ENCODE measurements at regions not wholly inside any gene's neighbourhood (a gene's known extent, or its start where the extent isn't known, plus 50 kb on each side); places are given as distances from the start of the nearest gene placed in this dataset.

DNA sequence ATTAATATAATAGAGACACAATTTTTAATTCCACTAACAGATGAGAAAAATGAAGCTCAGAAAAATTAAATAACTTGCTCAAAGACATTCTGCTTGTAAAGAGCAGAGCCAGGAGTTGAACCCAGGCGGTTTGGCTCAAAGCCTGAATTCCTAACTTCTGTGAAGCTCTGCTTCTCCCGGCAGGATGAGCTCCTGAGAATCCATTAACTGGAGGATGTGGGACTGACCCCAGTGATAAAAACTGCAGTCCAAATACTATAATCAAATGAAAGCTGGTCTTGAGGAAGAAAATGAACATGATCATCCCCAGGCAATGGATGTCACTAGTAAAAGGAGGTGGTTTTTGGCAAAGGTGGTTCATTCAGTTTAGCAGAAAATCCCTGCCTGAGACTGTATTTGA is 898.2 kb downstream of the CCSER2 start:
- intact Hi-C loops (cut with DNase I): no loop called here
- ATAC-seq (no peak), DNase-seq (no peak)
- Histone ChIP-seq H3K4me3 (no peak overlapping the region), H3K4me1 (no peaks in the 10 kb centered on the region), H3K36me3 (no peaks in the 10 kb centered on the region), H3K27me3 (no peaks in the 10 kb centered on the region), H3K27ac (no peak overlapping the region), H3K9me3 (no peaks in the 10 kb centered on the region)
- 57 to 67% methylated on average over 2 of the region's 2 CpGs for WGBS, 2 donors
- TF ChIP-seq, protein P1, sequence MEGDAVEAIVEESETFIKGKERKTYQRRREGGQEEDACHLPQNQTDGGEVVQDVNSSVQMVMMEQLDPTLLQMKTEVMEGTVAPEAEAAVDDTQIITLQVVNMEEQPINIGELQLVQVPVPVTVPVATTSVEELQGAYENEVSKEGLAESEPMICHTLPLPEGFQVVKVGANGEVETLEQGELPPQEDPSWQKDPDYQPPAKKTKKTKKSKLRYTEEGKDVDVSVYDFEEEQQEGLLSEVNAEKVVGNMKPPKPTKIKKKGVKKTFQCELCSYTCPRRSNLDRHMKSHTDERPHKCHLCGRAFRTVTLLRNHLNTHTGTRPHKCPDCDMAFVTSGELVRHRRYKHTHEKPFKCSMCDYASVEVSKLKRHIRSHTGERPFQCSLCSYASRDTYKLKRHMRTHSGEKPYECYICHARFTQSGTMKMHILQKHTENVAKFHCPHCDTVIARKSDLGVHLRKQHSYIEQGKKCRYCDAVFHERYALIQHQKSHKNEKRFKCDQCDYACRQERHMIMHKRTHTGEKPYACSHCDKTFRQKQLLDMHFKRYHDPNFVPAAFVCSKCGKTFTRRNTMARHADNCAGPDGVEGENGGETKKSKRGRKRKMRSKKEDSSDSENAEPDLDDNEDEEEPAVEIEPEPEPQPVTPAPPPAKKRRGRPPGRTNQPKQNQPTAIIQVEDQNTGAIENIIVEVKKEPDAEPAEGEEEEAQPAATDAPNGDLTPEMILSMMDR (IDR thresholded peaks at IDR 0.05): no peak

GRCh38 chr10:85228726-85229125 is 900.3 kb downstream of the CCSER2 start:
- TF ChIP-seq, protein P1 (IDR thresholded peaks at IDR 0.05): no peak
- intact Hi-C loops (cut with DNase I): no loop called here
- Histone ChIP-seq H3K4me1 (no peaks in the 10 kb centered on the region), H3K27me3 (no peaks in the 10 kb centered on the region), H3K9me3 (no peaks in the 10 kb centered on the region), H3K27ac (no peak overlapping the region), H3K4me3 (no peak overlapping the region), H3K36me3 (no peaks in the 10 kb centered on the region)
- 92 to 96% methylated on average over 1 of the region's 1 CpG for WGBS, 2 donors
- no peak for ATAC-seq
- no peak for DNase-seq

GRCh38 chr10:85231534-85232270 is 903.3 kb downstream of the CCSER2 start:
- DNase-seq (no peak), ATAC-seq (no peak)
- no peaks in the 10 kb centered on the region for H3K9me3 ChIP-seq
- H3K27ac ChIP-seq: no peak overlapping the region
- TF ChIP-seq, protein P1 (IDR thresholded peaks at IDR 0.05): no peak
- no peaks in the 10 kb centered on the region for H3K36me3 ChIP-seq
- intact Hi-C loops (cut with DNase I): no loop called here
- no peaks in the 10 kb centered on the region for H3K27me3 ChIP-seq
- no peaks in the 10 kb centered on the region for H3K4me1 ChIP-seq
- 71 to 89% methylated on average over 3 of the region's 3 CpGs for WGBS, 2 donors
- no peak overlapping the region for H3K4me3 ChIP-seq

- Histone ChIP-seq H3K36me3 (no peaks in the 10 kb centered on the region), H3K4me3 (no peak overlapping the region), H3K27ac (no peak overlapping the region), H3K27me3 (peaks cover 0 to 6% (median 0%) of the 10 kb centered on the region in 7 donors), H3K9me3 (no peaks in the 10 kb centered on the region), H3K4me1 (no peaks in the 10 kb centered on the region)
- DNase-seq (no peak), ATAC-seq (no peak)
- intact Hi-C loops (cut with DNase I): no loop called here
- 63 to 75% methylated on average over 2 of the region's 2 CpGs for WGBS, 2 donors
- TF ChIP-seq, protein P1 (IDR thresholded peaks at IDR 0.05): no peak
Measured at GRCh38 chr10:85235258-85235657, 906.9 kb downstream of the CCSER2 start.
